ENCODE measurements at regions not wholly inside any gene's neighbourhood (a gene's known extent, or its start where the extent isn't known, plus 50 kb on each side); places are given as distances from the start of the nearest gene placed in this dataset.

- no peak for DNase-seq
Observed at GRCh38 chr3:193754719-193755118, 161.7 kb downstream of the OPA1 start.

GRCh38 chr3:193756536-193756935 lies 163.5 kb downstream of the OPA1 start:
- no peak for DNase-seq

- DNase-seq: no peak
Observed at GRCh38 chr3:193757457-193757856, 164.4 kb downstream of the OPA1 start.

- DNase-seq: no peak
Observed at GRCh38 chr3:193761969-193762368, 169.0 kb downstream of the OPA1 start.

- DNase-seq: no peak
Observed at GRCh38 chr3:193762657-193763056, 169.6 kb downstream of the OPA1 start.

GRCh38 chr3:193764959-193765358 lies 172.0 kb downstream of the OPA1 start:
- no peak for DNase-seq

GRCh38 chr3:193767353-193768069 lies 174.5 kb downstream of the OPA1 start:
- DNase-seq: no peak

GRCh38 chr3:193768070-193768394 lies 175.0 kb downstream of the OPA1 start:
- no peak for DNase-seq

GRCh38 chr3:193769437-193769836 lies 176.4 kb downstream of the OPA1 start:
- no peak for DNase-seq

GRCh38 chr3:193771011-193771652 lies 178.1 kb downstream of the OPA1 start:
- DNase-seq: no peak

GRCh38 chr3:193771653-193772421 lies 178.8 kb downstream of the OPA1 start:
- no peak for DNase-seq

- DNase-seq: no peak
Observed at GRCh38 chr3:193772422-193772763, 179.4 kb downstream of the OPA1 start.

GRCh38 chr3:193773266-193774220 lies 180.5 kb downstream of the OPA1 start:
- no peak for DNase-seq

- no peak for DNase-seq
Observed at GRCh38 chr3:193774272-193774915, 181.4 kb downstream of the OPA1 start.

- DNase-seq: no peak
Observed at GRCh38 chr3:193774916-193775285, 181.9 kb downstream of the OPA1 start.

- DNase-seq: no peak
Observed at GRCh38 chr3:193775421-193776077, 182.5 kb downstream of the OPA1 start.

- no peak for DNase-seq
Observed at GRCh38 chr3:193776626-193777358, 183.8 kb downstream of the OPA1 start.

GRCh38 chr3:193777524-193777923 lies 184.5 kb downstream of the OPA1 start:
- DNase-seq: no peak

GRCh38 chr3:193778676-193779075 lies 185.7 kb downstream of the OPA1 start:
- no peak for DNase-seq

GRCh38 chr3:193779933-193780332 lies 186.9 kb downstream of the OPA1 start:
- no peak for DNase-seq

- DNase-seq: no peak
Observed at GRCh38 chr3:193780397-193780796, 187.4 kb downstream of the OPA1 start.

Measured in effector CD8-positive, alpha-beta T cell (primary cell).